ENCODE measurements at regions not wholly inside any gene's neighbourhood (a gene's known extent, or its start where the extent isn't known, plus 50 kb on each side); places are given as distances from the start of the nearest gene placed in this dataset.

DNA sequence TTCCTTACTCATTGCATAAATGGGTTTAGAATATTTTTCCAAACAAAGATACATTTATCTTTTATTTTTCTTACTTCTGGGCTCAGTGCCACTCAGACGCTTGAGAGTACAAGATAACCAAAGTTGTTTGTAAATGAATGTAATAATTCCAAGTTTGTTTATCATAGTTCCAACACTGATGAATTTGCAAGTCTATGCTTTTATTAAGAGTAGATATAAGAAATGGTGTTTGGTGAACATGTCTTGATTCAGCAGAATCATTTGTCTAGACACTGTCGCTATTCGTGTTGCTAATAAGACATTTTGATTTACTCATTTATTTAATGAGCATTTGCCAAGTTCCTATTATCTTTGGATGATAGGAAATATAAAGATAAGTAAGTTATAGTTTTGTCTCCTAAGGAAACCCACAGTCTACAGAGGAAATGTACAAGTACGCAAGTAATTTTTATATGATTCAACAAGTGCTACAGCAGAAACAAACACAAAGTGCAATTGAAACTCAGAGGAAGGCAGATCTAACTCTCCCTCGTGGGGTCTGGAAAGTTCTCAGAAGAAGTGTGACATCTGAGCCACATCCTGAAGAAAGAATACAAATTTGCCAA, 132.8 kb upstream of the FSCB start:
- peak; percentile 17 for DNase-seq (ENCODE audit: low read depth)
- H3K4me3 ChIP-seq (ENCODE audit: low read depth, low read length): no peak overlapping the region
- TF ChIP-seq, protein P1, sequence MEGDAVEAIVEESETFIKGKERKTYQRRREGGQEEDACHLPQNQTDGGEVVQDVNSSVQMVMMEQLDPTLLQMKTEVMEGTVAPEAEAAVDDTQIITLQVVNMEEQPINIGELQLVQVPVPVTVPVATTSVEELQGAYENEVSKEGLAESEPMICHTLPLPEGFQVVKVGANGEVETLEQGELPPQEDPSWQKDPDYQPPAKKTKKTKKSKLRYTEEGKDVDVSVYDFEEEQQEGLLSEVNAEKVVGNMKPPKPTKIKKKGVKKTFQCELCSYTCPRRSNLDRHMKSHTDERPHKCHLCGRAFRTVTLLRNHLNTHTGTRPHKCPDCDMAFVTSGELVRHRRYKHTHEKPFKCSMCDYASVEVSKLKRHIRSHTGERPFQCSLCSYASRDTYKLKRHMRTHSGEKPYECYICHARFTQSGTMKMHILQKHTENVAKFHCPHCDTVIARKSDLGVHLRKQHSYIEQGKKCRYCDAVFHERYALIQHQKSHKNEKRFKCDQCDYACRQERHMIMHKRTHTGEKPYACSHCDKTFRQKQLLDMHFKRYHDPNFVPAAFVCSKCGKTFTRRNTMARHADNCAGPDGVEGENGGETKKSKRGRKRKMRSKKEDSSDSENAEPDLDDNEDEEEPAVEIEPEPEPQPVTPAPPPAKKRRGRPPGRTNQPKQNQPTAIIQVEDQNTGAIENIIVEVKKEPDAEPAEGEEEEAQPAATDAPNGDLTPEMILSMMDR (IDR thresholded peaks at IDR 0.05; ENCODE audit: insufficient read depth, low read depth, low read length): no peak

DNA sequence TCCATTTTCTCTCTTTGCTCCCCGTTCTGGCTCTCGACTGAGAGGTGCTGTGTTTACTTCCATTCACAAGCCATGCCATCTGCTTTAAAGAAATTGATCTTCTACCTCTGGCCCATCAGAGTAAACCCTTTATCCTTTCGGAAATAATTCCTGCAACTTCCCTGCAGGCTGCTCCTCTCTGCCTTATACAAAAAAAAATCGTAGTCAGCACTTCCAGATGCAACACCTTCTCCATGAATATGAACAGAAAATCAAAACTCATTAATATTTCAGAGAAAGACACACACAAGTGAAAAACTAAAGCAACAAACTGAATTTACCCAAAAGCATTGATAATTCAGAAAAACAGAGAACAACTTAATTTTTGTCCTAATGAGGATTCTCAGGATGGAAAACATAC, 127.6 kb upstream of the FSCB start:
- DNase-seq (ENCODE audit: low read depth): no peak
- H3K4me3 ChIP-seq (ENCODE audit: low read depth, low read length): no peak overlapping the region
- TF ChIP-seq, protein P1 (IDR thresholded peaks at IDR 0.05; ENCODE audit: insufficient read depth, low read depth, low read length): no peak

DNA sequence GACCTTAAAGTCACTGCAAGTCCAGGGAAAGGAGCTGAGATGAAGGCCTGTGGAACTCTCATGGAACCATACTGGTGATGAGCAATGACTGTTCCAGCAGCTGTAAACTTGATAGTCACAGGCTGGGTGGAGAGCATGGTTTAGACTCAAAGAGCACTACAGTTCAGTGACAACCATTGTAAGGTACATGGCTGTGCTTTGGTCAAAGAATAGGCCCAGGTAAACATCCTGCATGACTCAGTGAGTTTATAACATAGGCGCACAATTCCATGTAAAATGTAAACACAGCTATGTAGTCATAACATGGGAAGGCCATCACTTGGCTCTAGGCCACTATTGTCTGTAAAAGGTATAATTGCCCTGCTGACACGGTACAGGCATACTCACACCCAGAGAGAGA, 119.3 kb upstream of the FSCB start:
- no peak overlapping the region for H3K4me3 ChIP-seq (ENCODE audit: low read depth, low read length)

DNA sequence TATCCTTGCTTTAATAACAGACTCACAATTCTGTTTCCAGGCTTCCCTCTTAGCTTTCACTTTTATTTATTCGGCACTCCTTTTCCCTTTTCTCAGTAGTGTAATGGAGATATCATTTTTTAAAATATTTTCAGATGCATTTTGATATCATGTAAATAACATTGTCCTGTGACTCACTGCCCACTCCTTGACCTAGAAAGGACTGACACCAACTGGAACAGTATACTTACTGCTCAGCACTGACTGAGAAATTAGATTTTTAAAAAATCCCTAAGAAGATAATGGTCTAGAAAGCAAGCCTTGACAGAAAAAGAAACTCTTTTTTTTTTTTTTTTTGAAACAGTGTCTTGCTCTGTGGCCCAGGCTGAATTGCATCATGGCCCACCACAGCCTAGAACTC, 118.0 kb upstream of the FSCB start:
- DNase-seq (ENCODE audit: low read depth): no peak
- no peak overlapping the region for H3K4me3 ChIP-seq (ENCODE audit: low read depth, low read length)
- TF ChIP-seq, protein P1 (IDR thresholded peaks at IDR 0.05; ENCODE audit: insufficient read depth, low read depth, low read length): no peak

More for the DNA sequence above, 119.3 kb upstream of the FSCB start:
- TF ChIP-seq, protein P1 (IDR thresholded peaks at IDR 0.05; ENCODE audit: insufficient read depth, low read depth, low read length): no peak
- no peak for DNase-seq (ENCODE audit: low read depth)

DNA sequence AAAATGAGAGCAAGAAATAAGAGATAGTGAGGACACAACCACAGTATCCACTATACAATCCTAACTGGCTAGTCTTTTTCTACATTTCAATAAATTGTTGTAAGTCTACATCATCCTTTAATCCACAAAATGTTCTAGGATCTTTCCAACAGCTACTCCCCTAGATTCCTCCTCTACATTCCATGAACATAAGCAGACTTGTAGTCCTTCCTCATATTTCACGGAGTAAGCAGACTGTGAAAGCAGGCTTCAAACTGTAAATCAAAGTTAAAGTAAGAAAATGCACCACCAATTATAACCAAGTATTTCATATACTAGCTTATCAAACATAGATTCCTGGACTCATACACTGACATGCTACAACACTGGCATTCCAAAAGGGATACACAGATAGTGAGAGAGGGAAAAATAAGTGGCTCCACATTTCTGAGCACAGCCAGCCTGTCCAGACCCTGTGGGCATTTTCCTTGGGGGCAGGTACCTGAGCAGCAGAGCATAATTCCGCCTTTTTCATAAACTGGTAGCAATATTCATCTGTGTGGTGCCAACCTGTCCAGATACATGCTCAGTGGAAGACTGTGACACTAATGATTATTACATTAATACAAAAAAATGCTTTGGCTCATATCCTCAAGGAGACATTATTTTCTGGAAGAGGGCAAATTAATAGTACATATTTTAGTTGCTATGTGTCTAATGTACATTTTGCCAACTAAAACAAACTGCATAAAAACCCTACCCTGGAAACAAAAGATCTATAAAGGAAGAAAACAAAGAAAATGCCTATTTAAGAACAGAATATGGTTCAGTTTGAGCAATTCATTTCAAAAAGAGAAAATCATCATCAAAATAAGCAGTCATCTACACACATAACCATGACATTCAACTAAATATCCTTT, 113.3 kb upstream of the FSCB start:
- DNase-seq (ENCODE audit: low read depth): no peak
- TF ChIP-seq, protein P1 (IDR thresholded peaks at IDR 0.05; ENCODE audit: insufficient read depth, low read depth, low read length): no peak
- H3K4me3 ChIP-seq (ENCODE audit: low read depth, low read length): no peak overlapping the region

DNA sequence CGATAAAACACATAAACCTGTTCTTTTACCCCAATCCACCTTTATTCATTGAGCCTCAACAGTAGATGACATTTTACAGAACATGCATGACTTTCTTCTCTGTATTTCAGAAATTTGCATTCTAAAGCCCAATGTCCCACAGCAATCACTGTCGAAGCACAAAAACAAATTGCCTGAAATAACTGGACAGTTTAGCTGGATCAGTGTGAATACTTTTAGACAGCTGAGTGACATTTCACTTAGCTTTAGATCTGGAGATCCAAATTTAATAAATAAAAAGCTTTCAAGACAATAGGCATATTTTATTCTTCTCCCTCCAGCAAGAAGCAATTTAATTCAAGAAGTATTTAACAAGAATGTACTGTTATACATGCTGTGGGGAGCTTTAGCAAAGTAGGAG, 109.1 kb upstream of the FSCB start:
- TF ChIP-seq, protein P1 (IDR thresholded peaks at IDR 0.05; ENCODE audit: insufficient read depth, low read depth, low read length): no peak
- no peak for DNase-seq (ENCODE audit: low read depth)
- no peak overlapping the region for H3K4me3 ChIP-seq (ENCODE audit: low read depth, low read length)
